IPS-18c (cell line): ENCODE measurements at regions not wholly inside any gene's neighbourhood (a gene's known extent, or its start where the extent isn't known, plus 50 kb on each side); places are given as distances from the start of the nearest gene placed in this dataset.
"Not testable (repeated sequence)": the region's sequence is repeated elsewhere in the genome, so short reads cannot be mapped to it uniquely, and the experiment has no call there.

Experiments used
- H3K4me3 ChIP-seq: 2 replicates; pipeline ENCODE4 v1.7.0; 2013; ENCODE audit warnings: low read depth, mild to moderate bottlenecking, low read length, moderate library complexity; ENCODE audit not compliant: insufficient read depth
- H3K9me3 ChIP-seq: one replicate; pipeline ENCODE4 v1.6.1; 2013; ENCODE audit warnings: mild to moderate bottlenecking, low read length, moderate library complexity; ENCODE audit not compliant: control insufficient read depth, insufficient read depth

DNA sequence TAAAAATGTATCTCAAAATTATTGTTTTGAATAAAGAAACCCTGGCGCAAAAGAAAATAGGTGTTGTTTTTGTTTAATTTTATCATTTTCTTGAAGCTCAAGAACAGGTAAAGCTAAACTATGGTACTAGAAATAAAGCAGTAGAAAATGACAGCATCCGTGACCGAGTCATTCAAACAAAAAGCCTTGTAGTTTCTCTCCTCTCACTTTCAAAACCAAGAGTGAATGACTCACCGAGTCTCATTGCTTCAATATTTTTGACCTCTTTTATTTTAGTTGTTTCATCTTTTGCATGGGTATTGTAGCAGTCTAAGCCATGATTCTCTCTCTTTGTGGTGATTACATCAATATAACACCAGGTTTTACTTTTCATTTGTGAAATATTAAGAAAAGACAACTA, 396.5 kb downstream of the POM121L12 start:
- Histone ChIP-seq H3K9me3 (no peaks in the 10 kb centered on the region), H3K4me3 (no peak overlapping the region)

DNA sequence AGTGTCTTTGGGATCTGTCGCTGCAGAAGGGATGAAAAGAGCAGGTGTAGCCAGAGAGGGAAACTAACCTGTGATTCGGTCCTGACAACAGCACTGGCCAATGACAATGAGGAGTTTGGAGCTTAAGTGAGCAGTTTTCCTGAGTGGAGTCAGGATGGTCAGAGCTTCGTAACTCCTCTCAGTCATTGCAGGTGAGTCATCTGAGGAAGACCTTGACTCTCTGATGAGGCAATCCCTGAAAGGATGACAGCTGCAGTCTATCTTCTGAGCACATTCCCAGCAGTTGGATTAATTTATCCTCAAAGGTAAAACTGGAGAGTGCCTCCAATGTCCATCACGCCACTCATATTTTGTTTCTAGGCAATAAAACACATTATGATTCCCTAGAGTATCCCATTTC, 401.9 kb downstream of the POM121L12 start:
- no peaks in the 10 kb centered on the region for H3K9me3 ChIP-seq
- H3K4me3 ChIP-seq: no peak overlapping the region

DNA sequence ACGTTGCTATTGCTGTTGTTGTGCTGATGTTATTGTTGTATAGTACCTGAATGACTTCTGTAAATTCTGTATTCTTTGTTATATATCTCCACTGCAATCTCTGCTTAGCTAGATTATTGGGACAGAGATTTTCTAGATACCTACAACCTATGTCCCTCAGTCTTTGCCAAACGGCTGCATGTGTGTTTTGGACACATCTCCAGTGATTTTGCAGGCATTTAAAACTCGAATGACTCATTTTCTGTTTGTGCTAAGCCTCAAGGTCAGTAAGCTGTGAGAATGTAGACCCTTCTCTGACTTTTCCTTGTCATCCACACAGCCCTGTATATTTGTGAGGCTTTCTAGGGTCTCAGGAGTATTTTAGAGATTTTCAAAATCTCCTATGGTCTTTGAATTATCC, 410.7 kb downstream of the POM121L12 start:
- Histone ChIP-seq H3K9me3 (no peaks in the 10 kb centered on the region), H3K4me3 (no peak overlapping the region)

DNA sequence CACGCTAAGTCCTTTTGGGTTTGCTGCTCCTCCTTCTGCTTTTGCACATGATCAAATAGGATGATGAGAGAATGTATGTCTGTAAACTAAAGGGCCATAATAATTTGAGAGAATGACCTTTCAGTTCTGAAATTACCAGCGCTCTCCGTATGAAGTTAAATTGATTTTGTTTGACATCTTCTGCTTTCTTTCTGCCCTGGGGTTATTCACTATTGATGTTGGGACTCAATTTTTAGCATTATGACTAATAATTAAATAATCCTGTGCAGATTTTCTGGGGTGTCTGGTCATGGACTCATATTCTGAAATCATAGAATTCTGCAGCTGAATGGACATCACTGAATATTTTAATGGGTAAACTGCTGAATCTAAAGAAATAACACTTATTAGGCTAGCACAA, 423.2 kb downstream of the POM121L12 start:
- H3K4me3 ChIP-seq: no peak overlapping the region

DNA sequence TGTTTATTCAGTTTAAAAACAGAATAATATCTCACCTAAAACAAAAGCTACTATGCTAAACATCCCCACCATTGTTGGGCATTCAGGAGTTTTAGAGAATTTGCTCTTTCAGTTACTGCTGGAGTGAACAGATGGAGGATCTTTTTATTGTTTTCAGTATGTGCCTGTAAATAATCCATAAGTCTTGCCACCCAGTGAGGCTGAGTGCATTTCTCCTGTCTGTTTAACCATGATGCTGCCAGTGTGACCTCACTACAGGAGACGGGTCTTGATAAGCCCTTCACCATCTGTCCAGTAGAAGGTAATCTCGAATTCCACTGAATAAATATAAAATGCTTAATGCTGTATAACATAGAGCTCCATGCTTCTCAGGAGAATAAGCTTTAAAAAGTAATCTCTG, 430.9 kb downstream of the POM121L12 start:
- no peak overlapping the region for H3K4me3 ChIP-seq
- H3K9me3 ChIP-seq: no peaks in the 10 kb centered on the region

More for the DNA sequence above, 423.2 kb downstream of the POM121L12 start:
- H3K9me3 ChIP-seq: no peaks in the 10 kb centered on the region

DNA sequence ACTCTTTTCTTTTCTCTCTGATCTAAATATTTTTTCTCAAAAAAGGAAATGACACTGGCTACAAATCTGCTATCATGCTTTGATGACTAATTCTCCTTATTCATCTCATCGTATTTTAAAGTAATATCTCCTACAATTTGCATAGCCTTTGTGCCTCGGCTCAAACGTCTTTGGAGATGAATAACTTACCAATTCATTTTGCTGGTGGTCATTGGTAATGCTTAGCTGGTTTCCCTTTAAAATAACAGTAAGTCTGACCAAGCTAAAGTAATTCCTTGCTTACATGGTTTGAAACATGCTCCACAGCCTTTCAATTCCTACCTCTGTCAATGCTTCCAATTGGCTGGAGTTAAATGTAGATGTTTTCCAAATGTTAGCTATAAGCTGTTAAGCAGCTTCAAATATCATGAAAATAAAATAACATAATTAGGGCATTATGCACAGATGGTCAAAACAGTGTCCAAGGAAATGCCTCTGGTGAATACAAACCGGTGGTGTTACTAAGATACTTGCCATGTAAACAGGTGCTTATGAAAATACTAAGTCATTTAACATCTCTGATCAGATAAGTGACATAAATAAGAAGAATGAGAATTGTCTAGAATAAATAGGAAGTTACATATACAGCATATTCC, 435.0 kb downstream of the POM121L12 start:
- H3K9me3 ChIP-seq: no peaks in the 10 kb centered on the region

DNA sequence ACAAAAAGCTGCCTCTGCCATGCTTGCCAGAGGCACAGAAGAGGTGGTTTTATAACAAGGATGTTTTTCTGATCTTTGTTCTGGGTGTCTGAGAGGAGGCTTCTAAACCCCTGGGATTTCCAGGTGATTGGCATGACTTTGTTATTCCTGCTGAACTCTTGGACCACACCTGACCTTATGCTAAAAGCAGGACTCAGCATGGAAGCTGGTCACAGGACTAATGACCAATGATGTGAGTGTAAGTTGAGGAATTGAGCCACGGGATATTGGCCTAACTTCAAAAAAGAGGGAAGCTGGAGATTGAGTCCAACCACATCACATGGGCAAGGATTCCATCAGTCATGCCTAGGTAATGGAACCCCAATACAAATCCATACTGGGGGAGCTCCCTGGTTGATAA, 437.9 kb downstream of the POM121L12 start:
- Histone ChIP-seq H3K9me3 (no peaks in the 10 kb centered on the region), H3K4me3 (no peak overlapping the region)

More for the DNA sequence above, 435.0 kb downstream of the POM121L12 start:
- H3K4me3 ChIP-seq: no peak overlapping the region

DNA sequence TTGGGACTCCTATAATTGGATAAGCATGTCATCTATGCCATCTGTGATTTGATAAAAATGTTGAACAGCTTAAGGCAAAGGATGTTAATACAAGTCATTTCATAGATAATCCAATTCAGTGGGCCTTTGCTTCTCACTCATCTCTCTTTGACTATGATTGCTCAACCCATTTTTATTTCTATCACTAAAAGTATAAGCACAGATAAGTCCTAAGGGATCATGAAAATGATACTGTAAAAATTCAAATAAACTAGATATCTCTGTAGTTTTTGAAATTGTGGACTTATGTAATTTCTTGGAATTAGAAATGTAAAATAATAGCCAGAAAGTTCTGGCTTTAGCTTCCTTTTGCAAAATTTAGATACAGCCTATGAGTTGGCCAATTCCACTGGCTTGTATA, 440.3 kb downstream of the POM121L12 start:
- Histone ChIP-seq H3K4me3 (no peak overlapping the region), H3K9me3 (no peaks in the 10 kb centered on the region)

DNA sequence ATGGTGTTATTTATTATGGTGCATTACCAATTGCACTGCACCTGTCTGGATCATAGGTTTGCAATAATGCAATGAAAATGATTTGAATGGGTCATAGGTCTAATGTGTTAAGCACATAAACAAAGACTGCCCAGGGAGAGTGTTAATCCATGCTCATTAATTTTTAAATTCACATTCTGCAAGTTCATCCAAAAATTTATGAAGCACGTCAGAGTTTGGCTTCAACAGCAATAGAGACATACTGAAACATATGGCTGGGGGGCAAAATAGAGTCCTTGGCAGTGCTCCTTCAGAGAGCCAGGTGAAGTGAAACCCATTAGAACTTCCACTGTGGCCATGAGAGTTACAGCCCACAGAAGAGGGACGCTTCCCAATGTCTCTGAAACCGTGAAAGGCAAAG, 441.1 kb downstream of the POM121L12 start:
- H3K4me3 ChIP-seq: no peak overlapping the region
- no peaks in the 10 kb centered on the region for H3K9me3 ChIP-seq

DNA sequence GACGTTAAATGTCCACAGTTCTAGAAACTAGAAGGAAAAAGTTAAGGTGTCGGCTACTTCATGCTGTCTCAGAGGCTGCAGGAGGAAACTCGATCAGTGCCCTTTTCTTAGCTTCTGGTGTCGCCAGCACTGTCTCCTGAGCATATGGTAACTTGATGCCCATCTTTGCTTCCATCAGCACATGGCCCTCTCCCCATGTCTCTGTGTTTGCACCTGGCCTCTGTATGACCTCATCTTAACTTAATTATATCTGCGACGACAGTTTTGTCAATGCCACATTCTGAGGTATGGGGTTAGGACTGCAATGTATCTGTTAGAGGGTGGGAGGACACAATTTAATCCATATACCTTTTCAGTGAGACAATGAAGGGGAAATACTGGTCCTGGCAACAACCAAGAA, 449.9 kb downstream of the POM121L12 start:
- Histone ChIP-seq H3K4me3 (no peak overlapping the region), H3K9me3 (no peaks in the 10 kb centered on the region)

DNA sequence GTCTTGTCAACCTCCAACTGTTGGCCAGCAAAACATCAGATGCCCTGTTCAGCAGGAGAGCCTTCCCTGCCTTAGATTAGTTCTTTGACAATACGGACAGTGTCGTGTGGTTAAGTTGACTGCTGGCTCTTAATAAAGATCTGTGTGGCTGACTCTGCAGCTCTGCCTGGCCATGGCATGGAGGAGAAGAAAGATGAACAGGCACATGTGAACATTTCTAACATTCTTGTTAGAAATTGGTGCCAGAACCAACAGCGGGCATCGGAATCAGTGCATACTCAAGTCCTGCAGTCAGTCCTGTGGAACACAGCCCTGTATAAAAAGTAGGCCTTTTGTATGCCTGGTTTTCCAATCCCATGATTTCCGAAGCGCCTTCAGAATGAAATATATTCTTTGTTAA, 455.6 kb downstream of the POM121L12 start:
- no peak overlapping the region for H3K4me3 ChIP-seq
- H3K9me3 ChIP-seq: no peaks in the 10 kb centered on the region

DNA sequence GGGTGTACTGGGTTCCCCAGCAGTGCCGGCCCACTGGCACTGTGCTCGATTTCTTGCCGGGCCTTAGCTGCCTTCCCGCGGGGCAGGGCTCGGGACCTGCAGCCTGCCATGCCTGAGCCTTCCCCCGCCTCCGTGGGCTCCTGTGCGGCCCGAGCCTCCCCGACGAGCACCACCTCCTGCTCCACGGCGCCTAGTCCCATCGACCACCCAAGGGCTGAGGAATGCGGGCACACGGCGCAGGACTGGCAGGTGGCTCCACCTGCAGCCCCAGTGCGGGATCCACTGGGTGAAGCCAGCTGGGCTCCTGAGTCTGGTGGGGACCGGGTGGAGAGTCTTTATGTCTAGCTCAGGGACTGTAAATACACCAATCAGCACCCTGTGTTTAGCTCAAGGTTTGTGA, 459.7 kb downstream of the POM121L12 start:
- H3K9me3 ChIP-seq, H3K4me3 ChIP-seq: not testable (repeated sequence)

DNA sequence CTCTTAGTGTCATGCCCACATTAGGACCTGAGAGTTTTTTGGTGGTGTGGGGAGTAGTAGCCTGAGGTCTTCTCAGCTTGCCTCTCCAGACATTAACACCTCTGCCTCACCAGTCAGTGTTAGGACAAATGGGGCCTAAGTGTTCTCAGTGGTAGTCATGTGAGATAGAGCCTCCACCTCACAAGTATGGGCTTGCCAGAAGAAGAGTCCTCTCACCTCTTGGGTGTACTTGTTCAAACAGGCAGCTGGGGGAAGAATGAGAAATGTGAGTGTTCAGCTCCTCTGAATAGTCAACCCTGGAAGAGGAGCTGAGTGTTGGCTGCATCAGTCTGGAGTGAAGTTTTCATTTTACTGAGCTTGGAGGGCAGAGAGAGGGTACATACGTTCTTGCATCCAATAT, 464.6 kb downstream of the POM121L12 start:
- Histone ChIP-seq H3K4me3 (no peak overlapping the region), H3K9me3 (no peaks in the 10 kb centered on the region)

DNA sequence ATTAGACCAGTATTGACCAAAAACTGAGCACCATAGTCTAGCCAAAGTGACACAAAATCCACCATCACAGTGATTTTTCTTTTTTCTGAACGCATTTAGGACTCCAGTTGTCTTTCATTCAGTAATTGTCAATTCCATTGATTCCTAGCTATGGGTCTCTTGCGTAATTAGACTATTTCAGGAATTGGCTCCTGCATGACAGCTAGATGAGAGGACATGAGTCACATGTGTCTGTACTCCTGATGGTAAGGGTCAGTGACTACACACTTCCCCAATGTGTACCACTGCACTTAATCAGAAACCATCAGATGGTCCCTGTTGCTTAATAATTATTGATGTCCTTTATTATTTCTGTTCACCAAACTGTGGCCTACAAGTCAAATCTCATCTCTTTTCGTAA, 469.5 kb downstream of the POM121L12 start:
- Histone ChIP-seq H3K4me3 (no peak overlapping the region), H3K9me3 (no peaks in the 10 kb centered on the region)

DNA sequence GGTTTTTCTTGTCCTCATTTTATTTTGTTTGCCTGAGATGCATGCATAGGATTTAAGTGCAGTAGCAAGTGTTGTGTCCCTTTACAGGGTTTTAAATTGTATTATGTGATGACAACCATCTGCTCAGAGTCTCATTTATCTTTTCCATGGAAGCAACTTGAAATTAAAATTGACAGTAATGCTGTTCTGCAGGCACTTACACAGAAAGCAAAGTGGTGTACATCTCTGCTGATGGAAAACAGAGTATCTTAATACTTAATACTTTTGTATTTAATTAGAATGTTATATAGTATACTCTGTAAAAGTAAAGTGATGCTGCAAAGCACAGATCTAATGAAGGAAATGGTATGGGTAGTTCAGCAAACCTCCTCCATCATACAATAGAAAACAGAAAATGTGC, 482.9 kb downstream of the POM121L12 start:
- no peak overlapping the region for H3K4me3 ChIP-seq
- no peaks in the 10 kb centered on the region for H3K9me3 ChIP-seq

DNA sequence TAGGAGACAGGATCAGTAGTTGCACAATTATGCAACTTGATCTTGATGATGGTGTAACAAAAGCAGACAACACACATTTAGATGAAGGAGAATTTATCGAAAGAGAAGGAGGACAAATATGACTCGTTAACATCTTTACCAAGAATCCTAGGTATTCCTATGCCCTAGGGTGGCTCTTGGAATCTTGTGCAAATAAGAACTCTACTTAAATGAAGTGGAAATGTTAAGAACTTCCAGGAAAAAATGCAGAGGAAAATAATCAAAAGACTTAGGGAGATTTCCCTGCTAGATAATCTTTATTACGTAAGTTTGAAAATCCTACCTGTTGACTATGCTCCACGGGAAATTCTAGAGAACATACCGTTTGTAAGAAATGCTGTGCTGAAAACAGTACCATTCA, 485.4 kb downstream of the POM121L12 start:
- Histone ChIP-seq H3K9me3 (no peaks in the 10 kb centered on the region), H3K4me3 (no peak overlapping the region)

DNA sequence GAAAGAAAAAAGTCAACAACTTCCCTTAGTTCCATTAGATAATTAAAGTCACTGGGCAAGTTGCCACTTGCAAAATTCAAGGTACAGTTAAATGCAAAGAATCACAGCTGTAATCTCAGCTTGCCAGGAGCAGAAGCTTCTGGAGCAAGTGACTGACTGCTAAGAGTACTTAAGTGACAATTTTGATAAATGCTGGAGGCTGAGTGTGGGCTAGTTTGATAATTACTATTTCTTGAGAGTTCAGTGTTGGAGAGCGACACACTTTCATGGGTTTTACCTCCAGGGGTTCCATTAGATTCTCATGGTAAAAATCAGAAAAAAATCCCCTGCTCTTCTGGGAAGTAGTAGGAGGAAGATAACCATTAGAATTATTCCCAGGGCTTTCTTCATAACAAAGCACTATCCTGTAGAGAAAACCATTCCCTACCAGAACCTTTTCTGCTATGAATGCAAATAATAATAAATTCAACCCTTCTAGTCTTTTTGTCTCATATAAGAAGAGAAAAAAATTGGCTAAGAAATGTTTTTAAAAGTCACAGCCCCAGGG, 486.3 kb downstream of the POM121L12 start:
- no peak overlapping the region for H3K4me3 ChIP-seq
- H3K9me3 ChIP-seq: no peaks in the 10 kb centered on the region

DNA sequence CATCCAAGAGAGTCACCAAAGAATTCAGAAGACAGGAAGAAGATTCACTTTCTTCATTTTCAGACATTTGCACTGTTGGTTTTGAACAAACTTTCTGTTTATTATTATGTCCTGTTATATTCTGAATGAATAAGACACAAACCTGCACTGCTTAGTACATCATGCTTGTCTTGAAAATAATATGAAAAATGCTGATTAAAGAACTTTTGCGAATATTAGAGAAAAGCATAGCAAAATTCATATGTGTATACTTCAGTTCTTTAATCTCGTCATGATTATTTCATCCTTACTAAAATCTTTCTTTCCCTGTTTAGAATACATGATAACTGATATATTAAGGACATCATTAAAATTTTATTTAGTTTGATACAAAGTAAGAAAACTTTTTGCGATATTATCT, 504.1 kb downstream of the POM121L12 start:
- H3K9me3 ChIP-seq: no peaks in the 10 kb centered on the region
- no peak overlapping the region for H3K4me3 ChIP-seq

DNA sequence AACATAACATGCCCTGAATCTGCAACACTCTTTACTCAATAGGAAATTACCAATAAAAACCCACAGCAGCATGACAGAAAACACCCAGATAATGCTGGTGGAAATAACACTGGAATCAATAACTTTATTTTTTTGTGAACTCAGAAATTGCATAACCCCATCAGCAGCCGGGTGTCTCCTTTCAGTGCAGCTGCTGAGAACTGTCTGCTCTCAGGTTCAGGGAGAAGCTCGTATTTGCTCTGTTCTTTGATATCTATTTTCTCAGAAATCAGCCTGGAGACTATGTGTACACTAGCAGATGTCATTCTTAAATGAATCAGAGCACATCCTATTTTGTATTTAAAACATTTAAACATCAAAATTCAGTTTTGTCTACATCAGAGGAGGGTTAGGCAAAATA, 506.0 kb downstream of the POM121L12 start:
- Histone ChIP-seq H3K4me3 (no peak overlapping the region), H3K9me3 (no peaks in the 10 kb centered on the region)
